Caco-2 (cell line): ENCODE measurements at regions not wholly inside any gene's neighbourhood (a gene's known extent, or its start where the extent isn't known, plus 50 kb on each side); places are given as distances from the start of the nearest gene placed in this dataset.
A peak's percentile ranks its signal among the peaks of the same experiment; 100 is the strongest.

ENCODE experiments used
- BruUV-seq: library from RNA; stranded (reverse); fragments of 400-500 nt; replicated peaks from 2 replicates; lab custom pipeline; 2021; lab: Mats Ljungman, UMichigan
- CTCF ChIA-PET: fragments of 300-600 bp; sonication (Branson Sonifier 250); formaldehyde crosslinking; loops from one replicate; lab custom pipeline; 2022; ENCODE audit warnings: antibody characterized with exemption; lab: Charles Lee
- POLR2A ChIA-PET: fragments of 300-600 bp; sonication (Branson Sonifier 250); formaldehyde crosslinking; loops from one replicate; lab custom pipeline; 2022; ENCODE audit warnings: antibody characterized with exemption; lab: Charles Lee
- DNase-seq, 2 experiments: peaks; one replicate each; pipeline versions ENCODE4 v3.0.0 to v3.0.0-alpha.2; 2020 to 2022
- H3K27me3 ChIP-seq: replicated peaks from 2 replicates; pipeline ENCODE4 v1.6.0; 2011; ENCODE audit warnings: low read length; ENCODE audit not compliant: control insufficient read depth, insufficient read depth
- H3K36me3 ChIP-seq: 2 replicates; pipeline ENCODE4 v1.5.1; 2011; ENCODE audit warnings: low read length; ENCODE audit not compliant: control insufficient read depth, insufficient read depth
- H3K4me1 ChIP-seq: fragments of 250-450 bp; sonication (Bioruptor Pico); 2 replicates; pipeline ENCODE4 v1.5.1; 2020; ENCODE audit warnings: mild to moderate bottlenecking
- H3K4me3 ChIP-seq: 2 replicates; pipeline ENCODE4 v1.5.1; 2011; ENCODE audit warnings: low read depth, mild to moderate bottlenecking, control low read depth, low read length
- H3K9me3 ChIP-seq: fragments of 250-450 bp; sonication (Bioruptor Pico); 2 replicates; pipeline ENCODE4 v1.5.1; 2020; ENCODE audit warnings: mild to moderate bottlenecking, moderate library complexity
- H3K27ac Mint-ChIP-seq: one replicate; pipeline ENCODE4 v1.8.0; 2022; ENCODE audit warnings: mixed read lengths; ENCODE audit not compliant: unreplicated experiment
- H3K27me3 Mint-ChIP-seq: one replicate; pipeline ENCODE4 v1.8.0; 2022; ENCODE audit warnings: mixed read lengths; ENCODE audit not compliant: insufficient read depth, unreplicated experiment
- H3K36me3 Mint-ChIP-seq: one replicate; pipeline ENCODE4 v1.8.0; 2022; ENCODE audit warnings: mild to moderate bottlenecking, mixed read lengths; ENCODE audit not compliant: insufficient read depth, unreplicated experiment
- H3K4me1 Mint-ChIP-seq: one replicate; pipeline ENCODE4 v1.8.0; 2022; ENCODE audit warnings: low read depth, mixed read lengths; ENCODE audit not compliant: unreplicated experiment
- H3K4me3 Mint-ChIP-seq: one replicate; pipeline ENCODE4 v1.8.0; 2022; ENCODE audit warnings: mild to moderate bottlenecking, moderate library complexity, mixed read lengths; ENCODE audit not compliant: unreplicated experiment
- H3K9me3 Mint-ChIP-seq: one replicate; pipeline ENCODE4 v1.8.0; 2022; ENCODE audit warnings: mixed read lengths; ENCODE audit not compliant: unreplicated experiment
- CTCF ChIP-seq, 2 experiments: fragments of 200-600 bp in 1 of 2; IDR thresholded peaks; 1 replicate in 1 of 2; 2 replicates in 1 of 2; pipeline versions ENCODE4 v1.5.1 to v1.8.0; 2011 to 2022; ENCODE audit warnings: antibody characterized with exemption in 1 of 2, control low read depth in 1 of 2, inconsistent platforms in 1 of 2, low read depth in 1 of 2, low read length in 1 of 2, mild to moderate bottlenecking in 1 of 2, moderate library complexity in 1 of 2; ENCODE audit not compliant: insufficient read depth in 1 of 2, severe bottlenecking in 1 of 2, unreplicated experiment in 1 of 2
- intact Hi-C: fragments of 100-400 bp; cut with micrococcal nuclease; formaldehyde crosslinking; loops from one replicate; pipeline ENCODE4 v1.10.0; 2022; ENCODE audit not compliant: unreplicated experiment

GRCh38 chr22:47276991-47277390 lies 514.5 kb downstream of the TBC1D22A start:
- intact Hi-C loops, result no loop called here
- H3K36me3 Mint-ChIP-seq, result no peaks in the 10 kb centered on the region
- H3K27ac Mint-ChIP-seq, result no peak overlapping the region
- H3K9me3 Mint-ChIP-seq, result no peaks in the 10 kb centered on the region
- no peak for DNase-seq
- Histone ChIP-seq H3K4me3 (no peak overlapping the region), H3K27me3 (peaks cover 1% of the 10 kb centered on the region; the same call in 1 of the 2 replicates), H3K36me3 (no peaks in the 10 kb centered on the region), H3K9me3 (no peaks in the 10 kb centered on the region), H3K4me1 (no peaks in the 10 kb centered on the region)
- H3K27me3 Mint-ChIP-seq, result peaks cover 17% of the 10 kb centered on the region
- no peak for TF ChIP-seq CTCF (IDR thresholded peaks at IDR 0.05; ENCODE audit: insufficient read depth in 1 of 2, low read depth in 1 of 2, low read length in 1 of 2, severe bottlenecking in 1 of 2, unreplicated experiment in 1 of 2)
- ChIA-PET CTCF (no interaction called here), POLR2A (no interaction called here)
- BruUV-seq, result no TSS peak
- no peaks in the 10 kb centered on the region for H3K4me1 Mint-ChIP-seq
- H3K4me3 Mint-ChIP-seq, result no peak overlapping the region

GRCh38 chr22:47276450-47276820 lies 514.0 kb downstream of the TBC1D22A start:
- Mint-ChIP-seq H3K27me3 (peaks cover 15% of the 10 kb centered on the region), H3K27ac (no peak overlapping the region), H3K4me3 (no peak overlapping the region), H3K9me3 (no peaks in the 10 kb centered on the region), H3K36me3 (no peaks in the 10 kb centered on the region), H3K4me1 (no peaks in the 10 kb centered on the region)
- H3K4me1 ChIP-seq, result no peaks in the 10 kb centered on the region
- peaks cover 1% of the 10 kb centered on the region; the same call in 1 of the 2 replicates for H3K27me3 ChIP-seq
- no peaks in the 10 kb centered on the region for H3K9me3 ChIP-seq
- no peaks in the 10 kb centered on the region for H3K36me3 ChIP-seq
- intact Hi-C loops, result no loop called here
- BruUV-seq, result no TSS peak
- POLR2A ChIA-PET, result no interaction called here
- TF ChIP-seq CTCF (IDR thresholded peaks at IDR 0.05; ENCODE audit: insufficient read depth in 1 of 2, low read depth in 1 of 2, low read length in 1 of 2, severe bottlenecking in 1 of 2, unreplicated experiment in 1 of 2), result no peak
- no peak for DNase-seq
- CTCF ChIA-PET, result no interaction called here
- H3K4me3 ChIP-seq, result no peak overlapping the region

GRCh38 chr22:47275605-47276449 lies 513.4 kb downstream of the TBC1D22A start:
- CTCF ChIA-PET, result interaction anchor here (0.6 kb wide), 1 partner anchor 30 kb away, joined by 3 read pairs; no protein-coding TSS in a partner anchor
- no peak for DNase-seq

More at GRCh38 chr22:47275605-47276449, 513.4 kb downstream of the TBC1D22A start:
- intact Hi-C loops, result no loop called here
- no peaks in the 10 kb centered on the region for H3K4me1 ChIP-seq
- Mint-ChIP-seq H3K36me3 (no peaks in the 10 kb centered on the region), H3K27me3 (peaks cover 19% of the 10 kb centered on the region), H3K9me3 (no peaks in the 10 kb centered on the region), H3K27ac (no peak overlapping the region), H3K4me3 (no peak overlapping the region), H3K4me1 (no peaks in the 10 kb centered on the region)
- H3K9me3 ChIP-seq, result no peaks in the 10 kb centered on the region
- no peaks in the 10 kb centered on the region for H3K36me3 ChIP-seq
- TF ChIP-seq CTCF (IDR thresholded peaks at IDR 0.05; ENCODE audit: insufficient read depth in 1 of 2, low read depth in 1 of 2, low read length in 1 of 2, severe bottlenecking in 1 of 2, unreplicated experiment in 1 of 2), result peak in 1 of 2 experiments; percentile 16
- BruUV-seq, result no TSS peak
- H3K4me3 ChIP-seq, result no peak overlapping the region
- peaks cover 1% of the 10 kb centered on the region; the same call in 1 of the 2 replicates for H3K27me3 ChIP-seq
- POLR2A ChIA-PET, result no interaction called here
